K562 (cell line): ENCODE measurements at regions not wholly inside any gene's neighbourhood (a gene's known extent, or its start where the extent isn't known, plus 50 kb on each side); places are given as distances from the start of the nearest gene placed in this dataset.

Source experiments
- FOXP4 ChIP-seq: sonication (generic); formaldehyde crosslinking; IDR thresholded peaks from 2 replicates; pipeline ENCODE4 v1.8.0; 2022; ENCODE audit warnings: mild to moderate bottlenecking, missing genetic modification reagents, borderline replicate concordance
- HMGN3 ChIP-seq: IDR thresholded peaks from 2 replicates; pipeline ENCODE4 v1.6.1; 2011; ENCODE audit warnings: borderline replicate concordance, low read depth, mild to moderate bottlenecking, mixed read lengths, low read length; ENCODE audit not compliant: insufficient read length; ENCODE audit errors: extremely low read depth
- ZNF232 ChIP-seq: sonication (generic); formaldehyde crosslinking; IDR thresholded peaks from 2 replicates; pipeline ENCODE4 v1.8.0; 2022; ENCODE audit warnings: mild to moderate bottlenecking, missing genetic modification reagents
- TF ChIP-seq, protein P1 (sequence below), 2 experiments: fragments of 450-650 bp; IDR thresholded peaks; 2 replicates each; pipeline ENCODE4 v1.6.1; 2016; ENCODE audit warnings: mild to moderate bottlenecking in 2 of 2, borderline replicate concordance in 1 of 2, low read depth in 1 of 2, moderate library complexity in 1 of 2
- TF ChIP-seq, protein P2 (sequence below): fragments of 450-650 bp; conservative IDR thresholded peaks from 2 replicates; pipeline ENCODE4 v1.6.1; 2016; ENCODE audit warnings: missing genetic modification characterization, low read depth, mild to moderate bottlenecking, missing compliant biosample characterization, moderate library complexity

- TF ChIP-seq, protein P1, sequence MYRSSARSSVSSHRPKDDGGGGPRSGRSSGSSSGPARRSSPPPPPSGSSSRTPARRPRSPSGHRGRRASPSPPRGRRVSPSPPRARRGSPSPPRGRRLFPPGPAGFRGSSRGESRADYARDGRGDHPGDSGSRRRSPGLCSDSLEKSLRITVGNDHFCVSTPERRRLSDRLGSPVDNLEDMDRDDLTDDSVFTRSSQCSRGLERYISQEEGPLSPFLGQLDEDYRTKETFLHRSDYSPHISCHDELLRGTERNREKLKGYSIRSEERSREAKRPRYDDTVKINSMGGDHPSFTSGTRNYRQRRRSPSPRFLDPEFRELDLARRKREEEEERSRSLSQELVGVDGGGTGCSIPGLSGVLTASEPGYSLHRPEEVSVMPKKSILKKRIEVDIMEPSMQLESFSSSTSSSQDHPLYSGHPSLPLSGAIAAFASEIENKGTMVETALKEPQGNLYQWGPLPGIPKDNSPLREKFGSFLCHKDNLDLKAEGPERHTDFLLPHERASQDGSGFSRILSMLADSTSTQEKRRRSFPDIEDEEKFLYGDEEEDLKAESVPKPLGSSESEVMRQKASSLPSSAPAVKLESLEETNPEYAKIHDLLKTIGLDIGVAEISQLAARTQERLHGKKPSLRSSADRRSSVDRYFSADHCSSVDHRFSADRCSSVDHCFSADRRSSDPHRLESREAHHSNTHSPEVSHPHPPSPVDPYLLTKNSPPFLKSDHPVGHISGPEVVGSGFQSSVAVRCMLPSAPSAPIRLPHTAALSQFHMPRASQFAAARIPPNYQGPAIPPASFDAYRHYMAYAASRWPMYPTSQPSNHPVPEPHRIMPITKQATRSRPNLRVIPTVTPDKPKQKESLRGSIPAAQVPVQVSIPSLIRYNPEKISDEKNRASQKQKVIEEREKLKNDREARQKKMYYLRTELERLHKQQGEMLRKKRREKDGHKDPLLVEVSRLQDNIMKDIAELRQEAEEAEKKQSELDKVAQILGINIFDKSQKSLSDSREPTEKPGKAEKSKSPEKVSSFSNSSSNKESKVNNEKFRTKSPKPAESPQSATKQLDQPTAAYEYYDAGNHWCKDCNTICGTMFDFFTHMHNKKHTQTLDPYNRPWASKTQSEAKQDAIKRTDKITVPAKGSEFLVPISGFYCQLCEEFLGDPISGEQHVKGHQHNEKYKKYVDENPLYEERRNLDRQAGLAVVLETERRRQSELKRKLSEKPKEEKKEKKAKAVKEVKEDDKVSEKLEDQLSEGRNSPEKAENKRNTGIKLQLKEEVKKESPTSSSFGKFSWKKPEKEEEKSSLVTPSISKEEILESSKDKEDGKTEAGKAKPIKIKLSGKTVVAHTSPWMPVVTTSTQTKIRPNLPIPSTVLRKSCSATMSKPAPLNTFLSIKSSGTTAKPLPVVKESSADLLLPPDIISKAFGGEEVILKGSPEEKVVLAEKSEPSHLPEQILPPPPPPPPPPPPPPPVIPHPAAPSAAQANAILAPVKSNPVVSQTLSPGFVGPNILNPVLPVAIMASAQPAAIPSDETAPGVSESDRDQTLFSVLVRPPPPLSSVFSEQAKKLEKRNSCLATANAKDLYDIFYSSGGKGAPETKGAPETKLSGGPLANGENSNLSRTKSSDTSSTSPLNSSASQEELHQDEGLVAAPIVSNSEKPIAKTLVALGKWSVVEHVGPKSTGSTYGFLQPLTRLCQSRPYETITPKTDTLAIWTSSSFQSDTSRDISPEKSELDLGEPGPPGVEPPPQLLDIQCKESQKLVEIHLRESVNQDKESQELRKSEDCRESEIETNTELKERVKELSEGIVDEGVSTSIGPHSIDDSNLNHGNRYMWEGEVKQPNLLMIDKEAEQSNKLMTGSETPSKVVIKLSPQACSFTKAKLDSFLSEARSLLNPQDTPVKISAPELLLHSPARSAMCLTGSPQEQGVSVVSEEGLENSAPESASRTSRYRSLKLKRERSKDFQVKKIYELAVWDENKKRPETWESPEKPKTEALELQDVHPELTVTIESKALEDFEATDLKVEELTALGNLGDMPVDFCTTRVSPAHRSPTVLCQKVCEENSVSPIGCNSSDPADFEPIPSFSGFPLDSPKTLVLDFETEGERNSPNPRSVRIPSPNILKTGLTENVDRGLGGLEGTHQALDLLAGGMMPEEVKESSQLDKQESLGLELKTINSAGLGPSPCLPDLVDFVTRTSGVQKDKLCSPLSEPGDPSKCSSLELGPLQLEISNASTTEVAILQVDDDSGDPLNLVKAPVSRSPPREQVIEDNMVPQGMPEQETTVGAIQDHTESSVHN (IDR thresholded peaks at IDR 0.05; ENCODE audit: borderline replicate concordance in 1 of 2, low read depth in 1 of 2): peak in 1 of 2 experiments; percentile 49; a peak in 2 of 4 replicates
- no peak for TF ChIP-seq HMGN3
- TF ChIP-seq FOXP4 (CRISPR knock-in tag): no peak
- TF ChIP-seq ZNF232 (CRISPR knock-in tag): no peak
- TF ChIP-seq, protein P2, sequence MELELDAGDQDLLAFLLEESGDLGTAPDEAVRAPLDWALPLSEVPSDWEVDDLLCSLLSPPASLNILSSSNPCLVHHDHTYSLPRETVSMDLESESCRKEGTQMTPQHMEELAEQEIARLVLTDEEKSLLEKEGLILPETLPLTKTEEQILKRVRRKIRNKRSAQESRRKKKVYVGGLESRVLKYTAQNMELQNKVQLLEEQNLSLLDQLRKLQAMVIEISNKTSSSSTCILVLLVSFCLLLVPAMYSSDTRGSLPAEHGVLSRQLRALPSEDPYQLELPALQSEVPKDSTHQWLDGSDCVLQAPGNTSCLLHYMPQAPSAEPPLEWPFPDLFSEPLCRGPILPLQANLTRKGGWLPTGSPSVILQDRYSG (tag): no peak
Observed at GRCh38 chr6:28747083-28747630, 176.6 kb downstream of the TRIM27 start (continued).
